ENCODE measurements at regions not wholly inside any gene's neighbourhood (a gene's known extent, or its start where the extent isn't known, plus 50 kb on each side); places are given as distances from the start of the nearest gene placed in this dataset.

DNA sequence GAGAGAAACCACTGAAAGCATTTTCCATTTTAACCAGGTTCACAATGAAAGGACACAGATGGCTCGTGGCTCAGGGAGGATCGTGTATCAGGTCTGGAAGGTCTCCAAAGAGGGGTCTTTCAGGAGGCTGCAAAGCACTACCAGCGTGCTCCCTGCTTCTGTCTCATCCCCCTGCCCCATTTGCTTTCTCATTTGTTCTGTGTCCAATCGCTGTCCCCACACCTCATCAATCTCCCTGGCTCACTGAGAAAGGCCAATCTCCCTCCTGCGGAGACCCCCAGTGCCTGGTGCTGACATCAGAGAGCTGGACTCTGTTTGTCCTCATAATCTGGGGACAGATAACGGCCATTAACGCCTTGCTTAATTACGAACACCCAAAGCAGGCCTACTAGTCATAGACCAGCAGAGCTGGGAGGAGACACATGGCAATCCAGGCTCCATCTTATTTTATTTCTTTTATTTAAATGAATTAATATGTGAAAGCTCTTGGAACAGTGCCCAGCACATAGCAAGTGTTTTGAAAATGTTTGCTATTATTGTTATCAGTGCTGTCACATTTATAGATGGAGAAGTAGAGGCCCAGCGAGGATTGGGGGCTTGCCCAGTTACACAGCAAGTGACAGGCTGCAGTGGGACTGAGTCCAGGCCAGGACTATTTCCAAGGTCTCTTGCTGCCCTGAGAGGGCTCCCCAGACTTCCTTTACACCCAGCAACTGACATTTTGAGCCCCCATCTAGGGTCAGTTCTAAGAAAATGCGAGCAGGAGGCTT, 341.0 kb upstream of the USP24 start:
- DNase-seq (no peak), ATAC-seq (replicated peaks in 1 of 2) (no peak)
- no peak overlapping the region for H3K27ac Mint-ChIP-seq
- H3K4me3 Mint-ChIP-seq = no peak overlapping the region
- H3K9me3 Mint-ChIP-seq = no peaks in the 10 kb centered on the region
- H3K36me3 Mint-ChIP-seq (ENCODE audit: insufficient read depth in 2 of 2) = no peaks in the 10 kb centered on the region
- H3K27me3 Mint-ChIP-seq (ENCODE audit: low read depth) = no peaks in the 10 kb centered on the region
- no peaks in the 10 kb centered on the region for H3K4me1 Mint-ChIP-seq (ENCODE audit: low read depth)

GRCh38 chr1:55554611-55555010, 339.4 kb upstream of the USP24 start:
- DNase-seq = no peak
- Mint-ChIP-seq H3K4me1 (ENCODE audit: low read depth) (no peaks in the 10 kb centered on the region), H3K27me3 (ENCODE audit: low read depth) (no peaks in the 10 kb centered on the region), H3K27ac (no peak overlapping the region), H3K4me3 (no peak overlapping the region), H3K9me3 (no peaks in the 10 kb centered on the region), H3K36me3 (ENCODE audit: insufficient read depth in 2 of 2) (no peaks in the 10 kb centered on the region)
- no peak for ATAC-seq (replicated peaks in 1 of 2)

DNA sequence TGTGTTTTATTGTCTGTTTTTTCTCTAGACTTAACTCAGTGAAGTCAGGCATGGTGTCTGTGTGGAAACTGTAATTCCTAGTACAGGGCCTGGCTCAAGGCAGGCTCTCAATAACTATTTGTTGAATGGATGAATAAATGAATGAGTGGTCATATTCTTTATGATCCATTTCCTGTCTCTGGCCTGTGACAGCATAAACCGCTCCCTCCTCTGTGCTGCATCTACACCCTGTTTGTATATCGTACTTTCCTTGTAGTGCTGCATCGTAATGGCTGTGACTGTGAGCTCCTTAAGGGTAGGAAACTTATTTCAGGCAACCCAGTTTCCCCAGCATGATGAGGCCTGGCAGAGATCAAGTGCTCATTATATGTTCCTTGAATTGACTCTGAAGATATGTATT, 337.5 kb upstream of the USP24 start:
- no peaks in the 10 kb centered on the region for H3K4me1 Mint-ChIP-seq (ENCODE audit: low read depth)
- H3K4me3 Mint-ChIP-seq = no peak overlapping the region
- H3K27me3 Mint-ChIP-seq (ENCODE audit: low read depth) = no peaks in the 10 kb centered on the region
- H3K36me3 Mint-ChIP-seq (ENCODE audit: insufficient read depth in 2 of 2) = no peaks in the 10 kb centered on the region
- no peak overlapping the region for H3K27ac Mint-ChIP-seq
- no peaks in the 10 kb centered on the region for H3K9me3 Mint-ChIP-seq
- ATAC-seq (replicated peaks in 1 of 2) = no peak
- no peak for DNase-seq

GRCh38 chr1:55547405-55547804, 332.2 kb upstream of the USP24 start:
- H3K4me3 Mint-ChIP-seq = no peak overlapping the region
- DNase-seq (no peak), ATAC-seq (replicated peaks in 1 of 2) (no peak)
- H3K36me3 Mint-ChIP-seq (ENCODE audit: insufficient read depth in 2 of 2) = no peaks in the 10 kb centered on the region
- H3K27ac Mint-ChIP-seq = no peak overlapping the region
- no peaks in the 10 kb centered on the region for H3K4me1 Mint-ChIP-seq (ENCODE audit: low read depth)
- H3K9me3 Mint-ChIP-seq = no peaks in the 10 kb centered on the region
- H3K27me3 Mint-ChIP-seq (ENCODE audit: low read depth) = peaks cover 12% of the 10 kb centered on the region

DNA sequence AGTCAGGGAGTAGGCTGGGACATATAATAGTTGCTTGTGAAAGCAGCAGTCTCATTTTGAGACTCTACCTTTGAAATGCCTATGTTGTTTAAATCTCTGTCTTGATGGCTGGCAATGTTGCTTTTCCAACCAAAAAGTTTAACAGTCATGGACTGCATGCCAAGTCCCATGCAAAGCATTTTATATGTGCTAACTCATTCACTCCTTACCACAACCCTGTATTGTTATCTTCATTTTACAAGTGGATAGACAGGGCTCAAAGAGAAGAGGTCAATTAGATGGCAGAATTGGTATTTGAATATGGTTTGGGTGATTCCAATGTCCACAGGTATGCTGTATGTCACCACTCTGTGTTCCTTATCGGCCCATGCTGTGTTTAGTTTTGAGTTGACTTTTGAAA, 331.4 kb upstream of the USP24 start:
- H3K4me3 Mint-ChIP-seq = no peak overlapping the region
- H3K9me3 Mint-ChIP-seq = no peaks in the 10 kb centered on the region
- no peak overlapping the region for H3K27ac Mint-ChIP-seq
- no peaks in the 10 kb centered on the region for H3K36me3 Mint-ChIP-seq (ENCODE audit: insufficient read depth in 2 of 2)
- no peak for ATAC-seq (replicated peaks in 1 of 2)
- no peaks in the 10 kb centered on the region for H3K4me1 Mint-ChIP-seq (ENCODE audit: low read depth)
- peaks cover 12% of the 10 kb centered on the region for H3K27me3 Mint-ChIP-seq (ENCODE audit: low read depth)
- no peak for DNase-seq

DNA sequence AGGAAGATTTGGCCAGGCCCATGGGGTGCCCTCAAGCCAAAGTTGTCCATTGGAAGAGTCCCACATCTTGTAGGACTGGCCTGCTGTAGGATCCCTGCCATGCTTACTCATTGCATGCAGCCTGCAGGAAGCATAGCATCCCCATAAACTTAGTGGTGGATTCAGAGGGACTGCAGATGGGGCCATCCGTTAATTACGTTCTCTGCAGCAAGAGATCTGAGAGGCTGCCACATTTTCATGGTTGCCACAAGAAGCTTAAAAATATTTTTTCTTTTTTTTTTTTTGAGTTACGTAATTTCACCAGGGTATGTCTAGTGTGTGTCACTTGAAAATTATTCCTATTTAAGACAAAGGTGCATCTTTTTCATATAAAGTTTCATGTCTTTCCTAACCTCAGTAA, 329.7 kb upstream of the USP24 start:
- Mint-ChIP-seq H3K27me3 (ENCODE audit: low read depth) (peaks cover 12% of the 10 kb centered on the region), H3K4me1 (ENCODE audit: low read depth) (no peaks in the 10 kb centered on the region), H3K27ac (no peak overlapping the region), H3K36me3 (ENCODE audit: insufficient read depth in 2 of 2) (no peaks in the 10 kb centered on the region), H3K9me3 (no peaks in the 10 kb centered on the region), H3K4me3 (no peak overlapping the region)
- no peak for ATAC-seq (replicated peaks in 1 of 2)
- no peak for DNase-seq

- ATAC-seq (replicated peaks in 1 of 2) (no peak), DNase-seq (no peak)
- no peak overlapping the region for H3K4me3 Mint-ChIP-seq
- no peaks in the 10 kb centered on the region for H3K4me1 Mint-ChIP-seq (ENCODE audit: low read depth)
- H3K27me3 Mint-ChIP-seq (ENCODE audit: low read depth) = peaks cover 12% of the 10 kb centered on the region
- H3K27ac Mint-ChIP-seq = no peak overlapping the region
- H3K36me3 Mint-ChIP-seq (ENCODE audit: insufficient read depth in 2 of 2) = no peaks in the 10 kb centered on the region
- no peaks in the 10 kb centered on the region for H3K9me3 Mint-ChIP-seq
Measured at GRCh38 chr1:55542901-55543504, 327.8 kb upstream of the USP24 start.

DNA sequence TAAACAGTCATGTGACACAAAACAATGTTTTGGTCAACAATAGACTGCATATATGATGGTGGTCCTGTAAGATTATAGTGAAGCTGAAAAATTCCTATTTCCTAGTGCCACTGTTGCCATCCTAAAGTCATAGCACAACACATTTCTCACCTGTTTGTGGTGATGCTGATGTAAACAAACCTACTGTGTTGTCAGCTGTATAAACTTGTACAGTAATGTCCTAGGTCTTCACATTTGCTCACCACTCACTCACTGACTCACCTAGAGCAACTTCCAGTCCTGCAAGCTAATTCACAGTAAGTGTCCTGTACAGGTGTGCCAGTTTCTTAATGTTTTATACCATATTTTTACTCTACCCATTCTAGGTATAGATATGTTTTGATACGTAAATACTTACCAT, 326.1 kb upstream of the USP24 start:
- DNase-seq (no peak), ATAC-seq (replicated peaks in 1 of 2) (no peak)
- Mint-ChIP-seq H3K27ac (no peak overlapping the region), H3K4me1 (ENCODE audit: low read depth) (no peaks in the 10 kb centered on the region), H3K36me3 (ENCODE audit: insufficient read depth in 2 of 2) (no peaks in the 10 kb centered on the region), H3K27me3 (ENCODE audit: low read depth) (peaks cover 5% of the 10 kb centered on the region), H3K4me3 (no peak overlapping the region), H3K9me3 (no peaks in the 10 kb centered on the region)

DNA sequence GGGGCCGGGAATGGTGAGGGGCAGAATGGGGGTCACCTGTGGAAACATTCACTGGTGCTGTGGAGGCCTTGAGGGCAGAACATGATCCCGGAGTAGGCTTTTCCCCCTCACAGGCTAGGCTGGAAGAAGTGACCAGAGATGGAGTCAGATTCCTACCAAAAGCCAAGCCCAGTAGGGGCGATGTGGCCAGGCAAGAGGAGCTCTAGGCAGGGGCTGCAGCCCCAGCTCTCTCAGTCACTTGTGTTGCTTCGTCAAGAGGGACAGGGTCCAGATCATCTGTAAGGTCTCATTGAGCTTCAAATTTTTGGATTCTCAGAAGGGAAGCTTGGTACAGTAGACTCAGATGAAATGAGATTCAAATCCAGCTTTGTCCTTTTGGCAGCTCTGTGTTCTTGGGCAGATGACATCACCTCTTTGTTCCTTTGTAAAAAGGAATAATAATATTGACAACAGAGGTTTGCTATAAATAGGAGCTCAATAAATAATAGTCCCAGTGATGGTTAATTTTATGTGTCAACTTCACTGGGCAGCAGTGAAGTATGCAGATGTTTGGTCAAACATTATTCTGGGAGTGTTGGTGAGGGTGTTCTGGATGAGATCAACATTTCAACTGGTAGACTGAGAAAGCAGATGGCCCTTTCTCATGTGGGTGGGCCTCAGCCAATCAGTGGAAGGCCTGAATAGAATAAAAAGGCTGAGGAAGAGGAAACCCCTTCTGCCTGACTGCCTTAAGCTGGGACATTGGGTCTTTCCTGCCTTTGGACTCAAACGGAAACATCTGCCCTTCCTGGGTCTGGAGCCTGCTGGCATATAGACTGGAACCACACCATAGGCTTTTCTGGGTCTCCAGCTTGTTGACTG, 324.7 kb upstream of the USP24 start:
- Mint-ChIP-seq H3K27me3 (ENCODE audit: low read depth) (no peaks in the 10 kb centered on the region), H3K9me3 (no peaks in the 10 kb centered on the region), H3K36me3 (ENCODE audit: insufficient read depth in 2 of 2) (no peaks in the 10 kb centered on the region), H3K4me1 (ENCODE audit: low read depth) (no peaks in the 10 kb centered on the region), H3K27ac (no peak overlapping the region), H3K4me3 (no peak overlapping the region)
- no peak for DNase-seq
- ATAC-seq (replicated peaks in 1 of 2) = no peak

DNA sequence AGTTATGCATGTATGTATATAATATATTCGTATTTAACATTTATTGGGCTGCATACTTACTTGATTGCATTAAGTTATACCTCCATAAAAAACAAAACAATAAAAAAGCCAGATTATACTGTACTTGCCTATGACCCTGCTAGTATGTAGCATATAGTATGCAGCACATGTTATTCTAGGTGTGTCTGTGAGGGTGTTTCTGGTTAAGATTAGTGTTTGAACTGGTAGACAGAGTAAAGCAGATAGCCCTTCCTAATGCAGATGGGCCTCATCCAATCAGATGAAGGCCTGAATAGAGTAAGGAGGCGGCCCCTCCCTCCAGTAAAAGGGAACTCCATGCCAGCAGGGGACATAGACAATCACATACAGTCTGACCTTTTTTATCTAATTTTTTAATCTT, 323.3 kb upstream of the USP24 start:
- ATAC-seq (replicated peaks in 1 of 2) = no peak
- Mint-ChIP-seq H3K36me3 (ENCODE audit: insufficient read depth in 2 of 2) (no peaks in the 10 kb centered on the region), H3K9me3 (no peaks in the 10 kb centered on the region), H3K27ac (no peak overlapping the region), H3K27me3 (ENCODE audit: low read depth) (no peaks in the 10 kb centered on the region), H3K4me3 (no peak overlapping the region), H3K4me1 (ENCODE audit: low read depth) (no peaks in the 10 kb centered on the region)
- no peak for DNase-seq

GRCh38 chr1:55536545-55536865, 321.3 kb upstream of the USP24 start:
- Mint-ChIP-seq H3K36me3 (ENCODE audit: insufficient read depth in 2 of 2) (no peaks in the 10 kb centered on the region), H3K27me3 (ENCODE audit: low read depth) (peaks cover 3% of the 10 kb centered on the region), H3K9me3 (no peaks in the 10 kb centered on the region), H3K4me1 (ENCODE audit: low read depth) (no peaks in the 10 kb centered on the region), H3K27ac (no peak overlapping the region), H3K4me3 (no peak overlapping the region)
- ATAC-seq (replicated peaks in 1 of 2) (no peak), DNase-seq (no peak)

DNA sequence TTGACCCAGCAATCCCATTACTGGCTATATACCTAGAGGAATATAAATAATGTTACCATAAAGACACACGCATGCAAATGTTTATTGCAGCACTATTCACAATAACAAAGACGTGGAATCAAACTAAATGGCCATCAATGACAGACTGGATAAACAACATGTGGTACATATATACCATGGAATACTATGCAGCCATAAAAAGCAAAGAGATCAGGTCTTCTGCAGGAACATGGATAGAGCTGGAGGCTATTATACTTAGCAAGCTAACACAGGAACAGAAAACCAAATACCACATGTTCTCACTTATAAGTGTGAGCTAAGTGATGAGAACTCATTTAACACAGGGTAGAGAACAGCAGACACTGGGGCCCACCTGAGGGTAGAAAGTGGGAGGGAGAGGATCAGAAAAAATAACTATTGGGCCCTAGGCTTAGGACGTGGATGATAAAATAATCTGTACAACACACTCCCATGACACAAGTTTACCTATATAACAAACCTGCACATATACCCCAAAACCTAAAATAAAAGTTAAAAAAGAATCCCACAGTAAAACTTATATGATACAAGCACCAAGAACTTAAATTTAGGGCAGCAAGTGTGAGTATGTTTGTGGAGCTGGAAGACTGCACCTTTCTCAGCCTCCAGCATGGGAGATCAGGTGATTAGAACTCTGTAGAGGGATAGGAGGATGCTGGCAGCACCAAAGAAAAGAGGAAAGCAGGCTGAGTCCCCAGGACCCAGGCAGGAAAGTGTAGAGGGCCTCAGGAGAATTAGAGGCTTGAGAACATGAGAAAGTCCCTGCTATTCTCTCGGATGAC, 320.8 kb upstream of the USP24 start:
- H3K9me3 Mint-ChIP-seq = no peaks in the 10 kb centered on the region
- H3K4me1 Mint-ChIP-seq (ENCODE audit: low read depth) = no peaks in the 10 kb centered on the region
- no peaks in the 10 kb centered on the region for H3K36me3 Mint-ChIP-seq (ENCODE audit: insufficient read depth in 2 of 2)
- ATAC-seq (replicated peaks in 1 of 2) (no peak), DNase-seq (no peak)
- peaks cover 8% of the 10 kb centered on the region for H3K27me3 Mint-ChIP-seq (ENCODE audit: low read depth)
- no peak overlapping the region for H3K4me3 Mint-ChIP-seq
- H3K27ac Mint-ChIP-seq = no peak overlapping the region

DNA sequence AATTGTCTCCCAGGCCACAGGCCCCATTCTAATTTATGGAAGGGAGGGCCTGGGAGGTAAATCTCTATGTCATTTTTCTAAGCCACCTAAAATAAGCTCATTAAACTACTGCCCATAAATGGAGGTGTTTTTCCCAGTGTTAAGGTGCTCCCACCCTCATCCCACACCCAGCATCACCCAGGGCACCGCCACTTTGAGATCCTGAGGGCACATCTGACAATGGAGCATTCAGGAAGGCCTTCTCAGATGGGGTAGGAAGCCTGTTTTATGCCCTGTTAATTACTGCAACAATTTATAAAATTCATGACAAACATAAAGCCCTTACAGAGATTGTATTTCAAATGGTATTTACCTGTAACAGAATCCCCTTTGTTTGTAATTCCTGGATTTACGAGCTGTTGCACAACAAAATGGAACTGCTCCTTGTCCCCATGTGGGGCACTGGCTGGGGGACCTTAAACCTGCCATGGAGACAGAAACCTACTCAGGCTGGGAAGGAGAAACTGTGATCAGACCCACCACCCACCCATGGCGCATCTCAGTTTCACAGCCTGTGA, 319.5 kb upstream of the USP24 start:
- ATAC-seq (replicated peaks in 1 of 2) (no peak), DNase-seq (no peak)
- H3K4me3 Mint-ChIP-seq = no peak overlapping the region
- no peak overlapping the region for H3K27ac Mint-ChIP-seq
- H3K36me3 Mint-ChIP-seq (ENCODE audit: insufficient read depth in 2 of 2) = no peaks in the 10 kb centered on the region
- H3K9me3 Mint-ChIP-seq = no peaks in the 10 kb centered on the region
- H3K4me1 Mint-ChIP-seq (ENCODE audit: low read depth) = no peaks in the 10 kb centered on the region
- H3K27me3 Mint-ChIP-seq (ENCODE audit: low read depth) = peaks cover 9% of the 10 kb centered on the region

Data from activated T-cell treated with anti-CD3 and anti-CD28 coated beads, Interleukin-2, amount 50 U/mL, for 72 hours (primary cell).